ENCODE measurements at regions not wholly inside any gene's neighbourhood (a gene's known extent, or its start where the extent isn't known, plus 50 kb on each side); places are given as distances from the start of the nearest gene placed in this dataset.
"Not testable (repeated sequence)": the region's sequence is repeated elsewhere in the genome, so short reads cannot be mapped to it uniquely, and the experiment has no call there.

- no peak overlapping the region for H3K27ac ChIP-seq
- peaks cover 0 to 19% (median 5%) of the 10 kb centered on the region in 8 donors for H3K9me3 ChIP-seq
- H3K27me3 ChIP-seq (replicated peaks in 1 of 7) = no peaks in the 10 kb centered on the region
- H3K36me3 ChIP-seq = no peaks in the 10 kb centered on the region
- intact Hi-C loops (cut with DNase I; ENCODE audit: low total_unique reads) = no loop called here
- H3K4me1 ChIP-seq = no peaks in the 10 kb centered on the region
- WGBS, 5 donors = 74 to 89% (median 77%) methylated on average over 5 of the region's 5 CpGs
- TF ChIP-seq POLR2AphosphoS5 (IDR thresholded peaks at IDR 0.05) (no peak), POLR2A (IDR thresholded peaks at IDR 0.05) (no peak), CTCF (IDR thresholded peaks at IDR 0.05 in 8 of 11, conservative IDR thresholded peaks at IDR 0.05 in 3 of 11) (no peak)
- H3K4me3 ChIP-seq = no peak overlapping the region
- DNase-seq = no peak
These were observed 381.2 kb downstream of the MBD2 start for GRCh38 chr18:53843113-53843760.

GRCh38 chr18:53838746-53839145 lies 385.7 kb downstream of the MBD2 start:
- Histone ChIP-seq H3K36me3 (no peaks in the 10 kb centered on the region), H3K9me3 (peaks cover 0 to 33% (median 29%) of the 10 kb centered on the region in 8 donors), H3K4me3 (no peak overlapping the region), H3K27me3 (replicated peaks in 1 of 7) (no peaks in the 10 kb centered on the region), H3K4me1 (no peaks in the 10 kb centered on the region), H3K27ac (no peak overlapping the region)
- no peak for TF ChIP-seq POLR2AphosphoS5 (IDR thresholded peaks at IDR 0.05)
- no peak for TF ChIP-seq CTCF (IDR thresholded peaks at IDR 0.05 in 8 of 11, conservative IDR thresholded peaks at IDR 0.05 in 3 of 11)
- no peak for TF ChIP-seq POLR2A (IDR thresholded peaks at IDR 0.05)
- intact Hi-C loops (cut with DNase I; ENCODE audit: low total_unique reads) = no loop called here
- WGBS, 5 donors = 68 to 81% (median 69%) methylated on average over 4 of the region's 4 CpGs
- DNase-seq = no peak

GRCh38 chr18:53821141-53821540 lies 403.3 kb downstream of the MBD2 start:
- WGBS, 5 donors = 12 to 38% (median 22%) methylated on average over 1 of the region's 1 CpG
- H3K36me3 ChIP-seq; intact Hi-C loops (cut with DNase I; ENCODE audit: low total_unique reads); H3K4me3 ChIP-seq; H3K27ac ChIP-seq; H3K27me3 ChIP-seq (replicated peaks in 1 of 7); DNase-seq; H3K4me1 ChIP-seq: not testable (repeated sequence)
- peaks cover 0 to 32% (median 17%) of the 10 kb centered on the region in 8 donors for H3K9me3 ChIP-seq

GRCh38 chr18:53819671-53820070 lies 404.8 kb downstream of the MBD2 start:
- intact Hi-C loops (cut with DNase I; ENCODE audit: low total_unique reads) = no loop called here

More at GRCh38 chr18:53819671-53820070, 404.8 kb downstream of the MBD2 start:
- Histone ChIP-seq H3K36me3 (no peaks in the 10 kb centered on the region), H3K4me1 (no peaks in the 10 kb centered on the region), H3K9me3 (peaks cover 0 to 19% (median 8%) of the 10 kb centered on the region in 8 donors), H3K27ac (no peak overlapping the region), H3K27me3 (replicated peaks in 1 of 7) (no peaks in the 10 kb centered on the region), H3K4me3 (no peak overlapping the region)
- no peak for DNase-seq
- 88 to 100% (median 92%) methylated on average over 1 of the region's 1 CpG for WGBS, 5 donors
- TF ChIP-seq POLR2A (IDR thresholded peaks at IDR 0.05) (no peak), CTCF (IDR thresholded peaks at IDR 0.05 in 8 of 11, conservative IDR thresholded peaks at IDR 0.05 in 3 of 11) (no peak), POLR2AphosphoS5 (IDR thresholded peaks at IDR 0.05) (no peak)

Measured in spleen (tissue), 11 donors.